ENCODE measurements at regions not wholly inside any gene's neighbourhood (a gene's known extent, or its start where the extent isn't known, plus 50 kb on each side); places are given as distances from the start of the nearest gene placed in this dataset.

GRCh38 chr4:180641495-180641894 is 1601.7 kb upstream of the TENM3 start:
- no peak for DNase-seq (ENCODE audit: low spot score)

GRCh38 chr4:180642732-180643131 is 1600.5 kb upstream of the TENM3 start:
- no peak for DNase-seq (ENCODE audit: low spot score)

GRCh38 chr4:180650273-180650672 is 1592.9 kb upstream of the TENM3 start:
- DNase-seq (ENCODE audit: low spot score): no peak

DNA sequence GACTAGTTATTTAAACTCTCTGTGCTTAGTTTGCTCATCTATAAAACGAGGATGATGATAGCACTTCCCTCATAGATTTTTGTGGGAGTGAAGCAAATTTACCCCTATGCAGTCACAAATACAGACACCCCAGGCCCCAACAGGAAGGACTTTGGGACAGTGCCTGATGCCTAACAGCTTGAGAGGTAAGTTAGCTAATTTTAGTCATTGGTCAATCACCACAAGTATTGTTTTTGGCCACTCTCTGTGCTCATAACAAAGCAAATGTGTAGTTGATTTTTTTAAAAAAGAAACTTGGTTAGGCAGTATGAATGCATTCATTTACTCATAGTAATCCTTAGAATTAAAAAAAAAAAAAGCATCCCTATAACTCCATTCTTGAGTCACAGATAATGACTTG is 1590.7 kb upstream of the TENM3 start:
- no peak for DNase-seq (ENCODE audit: low spot score)

DNA sequence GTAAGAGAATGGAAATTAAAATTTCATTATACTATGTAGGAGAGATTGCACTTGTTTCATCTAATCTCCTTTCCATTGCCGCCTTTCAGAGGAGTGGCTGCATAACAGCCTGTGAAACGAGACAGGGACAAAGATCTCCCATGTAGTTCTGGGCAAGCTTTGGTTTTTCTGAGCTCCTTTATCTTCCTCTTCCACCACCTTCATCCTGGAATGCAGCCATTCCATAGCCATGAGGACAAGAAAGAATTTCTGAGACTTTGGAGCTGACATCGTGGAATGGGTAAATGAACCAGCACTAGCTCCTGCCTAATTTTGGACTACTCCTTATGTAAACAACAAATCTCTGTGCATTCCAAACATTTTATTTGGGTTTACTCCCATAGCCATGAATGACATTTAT is 1587.3 kb upstream of the TENM3 start:
- no peak for DNase-seq (ENCODE audit: low spot score)

- DNase-seq (ENCODE audit: low spot score): no peak
These were observed 1585.3 kb upstream of the TENM3 start for GRCh38 chr4:180657881-180658280.

- DNase-seq (ENCODE audit: low spot score): peak; percentile 88
These were observed 1578.3 kb upstream of the TENM3 start for GRCh38 chr4:180664766-180665368.

DNA sequence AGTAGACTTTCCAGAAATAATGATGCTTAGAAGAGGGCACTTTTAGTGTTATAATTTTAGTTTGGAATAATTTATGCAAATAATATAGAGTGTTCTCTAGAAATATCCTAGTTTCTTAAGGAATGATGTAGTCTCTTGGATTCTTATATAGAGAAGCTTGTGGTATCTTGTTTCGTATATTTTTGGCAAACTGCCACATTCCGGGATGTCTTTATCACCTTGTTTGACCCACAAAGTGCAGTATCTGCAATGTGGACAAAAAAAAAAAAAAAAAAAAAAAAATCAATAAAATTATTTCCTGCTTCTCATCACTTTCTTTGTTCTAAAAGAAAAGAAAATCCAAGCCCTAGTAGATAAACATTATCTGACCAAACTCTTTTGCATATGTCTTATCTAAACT is 1577.7 kb upstream of the TENM3 start:
- no peak for DNase-seq (ENCODE audit: low spot score)

- peak; percentile 76 for DNase-seq (ENCODE audit: low spot score)
These were observed 1577.0 kb upstream of the TENM3 start for GRCh38 chr4:180665994-180666824.

GRCh38 chr4:180668732-180669131 is 1574.5 kb upstream of the TENM3 start:
- no peak for DNase-seq (ENCODE audit: low spot score)

- peak; percentile 19 for DNase-seq (ENCODE audit: low spot score)
These were observed 1573.5 kb upstream of the TENM3 start for GRCh38 chr4:180669680-180670079.

GRCh38 chr4:180674619-180675358 is 1568.4 kb upstream of the TENM3 start:
- DNase-seq (ENCODE audit: low spot score): no peak

DNA sequence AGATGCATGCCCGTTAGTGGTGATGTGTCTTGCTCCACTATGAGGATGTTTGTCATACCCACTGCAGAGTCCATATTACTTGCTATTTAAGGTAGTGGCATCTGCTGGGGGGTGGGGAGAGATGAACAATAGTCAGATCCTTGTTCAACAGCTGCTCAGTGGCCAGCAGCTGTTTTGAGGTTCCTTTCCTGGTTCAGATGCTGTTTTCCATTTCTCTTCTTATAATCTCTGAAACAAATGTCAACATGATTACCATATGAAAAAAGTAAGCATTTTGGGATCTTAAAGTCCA is 1567.9 kb upstream of the TENM3 start:
- no peak for DNase-seq (ENCODE audit: low spot score)

GRCh38 chr4:180680305-180680704 is 1562.9 kb upstream of the TENM3 start:
- DNase-seq (ENCODE audit: low spot score): no peak

DNA sequence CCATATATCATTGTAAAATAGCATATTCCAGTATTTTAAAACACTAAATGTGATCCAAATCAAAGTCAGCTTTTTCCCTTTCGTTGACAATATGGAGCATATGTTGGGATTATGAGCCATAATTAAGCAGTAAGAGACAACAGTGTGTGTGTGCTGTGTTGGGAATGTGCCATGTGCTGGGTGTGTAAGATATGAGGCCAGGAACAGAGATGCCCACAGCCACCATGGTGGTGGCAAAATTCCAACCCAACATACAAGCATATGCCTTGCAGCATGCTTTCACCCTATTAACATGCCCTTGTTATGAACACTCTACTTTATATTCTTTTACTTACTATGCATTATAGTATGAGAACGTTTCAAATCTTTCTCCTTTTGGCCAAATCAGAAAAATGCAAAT is 1560.4 kb upstream of the TENM3 start:
- no peak for DNase-seq (ENCODE audit: low spot score)

DNA sequence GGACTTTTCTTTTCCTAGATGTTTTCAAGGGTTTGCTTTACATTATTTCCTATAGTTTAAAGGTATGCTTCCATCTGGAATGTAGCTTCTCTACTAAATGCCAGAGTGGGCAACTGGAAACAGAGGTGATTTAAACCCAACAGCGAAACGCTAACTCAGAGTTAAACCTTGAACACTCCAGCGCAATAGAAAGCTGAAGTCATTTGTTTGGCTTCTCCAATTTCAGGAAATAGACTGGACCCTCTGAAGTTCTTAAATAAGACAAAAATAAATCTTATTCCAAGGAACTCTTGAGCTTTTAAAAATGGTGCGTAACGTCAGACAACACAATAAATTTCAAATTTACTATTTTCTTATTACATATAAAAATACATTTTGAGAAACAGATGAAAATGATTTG is 1560.0 kb upstream of the TENM3 start:
- DNase-seq (ENCODE audit: low spot score): no peak

DNA sequence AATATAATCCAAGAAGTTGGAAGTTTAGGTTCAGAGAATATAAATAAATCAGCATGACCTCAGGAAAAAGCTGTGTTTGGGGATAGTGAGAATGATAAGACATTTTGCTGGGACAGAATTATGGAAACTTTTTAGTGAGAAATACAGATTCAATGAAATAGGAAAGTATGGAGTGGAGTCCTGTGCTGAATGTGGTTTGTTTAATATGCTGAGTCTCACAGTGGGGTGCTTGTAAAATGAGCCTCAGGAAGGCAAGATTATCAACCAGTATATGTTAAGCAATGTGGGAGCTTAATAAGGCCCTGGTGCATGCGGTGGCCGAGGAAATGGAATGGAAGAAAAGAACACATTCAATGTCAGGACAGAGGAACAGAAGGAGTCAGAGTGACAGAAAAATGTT is 1554.7 kb upstream of the TENM3 start:
- DNase-seq (ENCODE audit: low spot score): no peak

DNA sequence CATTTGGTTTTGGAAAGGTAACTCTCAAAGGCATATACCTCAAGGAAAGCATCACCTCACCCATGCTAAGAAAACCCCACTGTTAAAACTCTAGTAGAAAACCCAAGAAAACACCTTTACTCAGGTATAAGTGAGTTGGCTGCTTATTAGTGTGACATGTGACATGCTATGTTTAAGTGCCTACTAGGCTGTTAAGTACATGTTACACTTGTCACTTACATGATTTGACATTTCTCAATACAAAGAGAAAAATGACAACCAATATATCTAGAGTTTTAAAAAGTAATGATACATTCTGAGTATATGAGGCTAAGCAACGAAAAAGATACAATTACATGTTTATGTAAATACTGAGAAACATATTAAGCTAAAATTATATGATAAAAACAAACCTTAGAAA is 1548.3 kb upstream of the TENM3 start:
- DNase-seq (ENCODE audit: low spot score): no peak

DNA sequence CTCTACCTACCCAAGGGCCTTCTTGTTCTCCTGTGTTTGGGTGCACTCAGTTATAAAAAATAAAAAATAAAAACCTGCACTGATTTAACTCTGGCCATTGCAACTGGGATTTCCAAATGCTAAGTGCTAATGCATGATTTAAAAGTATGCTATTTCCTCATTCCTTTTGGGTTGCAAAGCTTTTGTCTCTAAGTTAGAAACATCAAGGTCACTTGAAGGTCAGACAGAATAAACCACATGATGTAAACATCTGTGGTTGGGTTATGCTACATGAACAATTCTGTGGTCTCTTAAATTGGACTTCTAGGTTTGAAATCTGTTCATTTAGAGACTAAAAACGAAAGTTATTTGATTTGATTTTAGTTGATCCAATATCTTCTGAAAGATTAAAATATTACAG is 1547.4 kb upstream of the TENM3 start:
- DNase-seq (ENCODE audit: low spot score): peak; percentile 93

GRCh38 chr4:180696460-180697092 is 1546.6 kb upstream of the TENM3 start:
- DNase-seq (ENCODE audit: low spot score): no peak

GRCh38 chr4:180698550-180699195 is 1544.5 kb upstream of the TENM3 start:
- no peak for DNase-seq (ENCODE audit: low spot score)

DNA sequence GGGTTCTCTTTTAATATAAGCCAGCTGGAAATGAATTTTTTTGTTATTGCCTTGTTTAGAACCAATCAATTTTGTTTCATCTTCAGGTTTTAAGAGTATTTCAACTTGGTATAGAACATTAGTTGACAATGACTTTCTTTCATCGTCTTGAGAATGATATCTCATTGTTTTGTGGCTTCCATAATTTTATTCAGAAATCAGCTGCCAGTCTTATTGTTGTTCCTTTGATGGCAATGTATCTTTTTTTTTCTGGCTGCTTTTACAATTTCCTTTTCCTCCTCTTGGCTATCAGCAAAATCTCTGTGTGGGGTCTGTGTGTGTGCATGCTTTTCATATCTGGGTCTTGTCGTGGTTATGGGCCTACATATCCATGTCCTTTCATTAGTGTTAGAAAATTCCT is 1536.4 kb upstream of the TENM3 start:
- no peak for DNase-seq (ENCODE audit: low spot score)
